Natural killer cell (primary cell): ENCODE measurements at regions not wholly inside any gene's neighbourhood (a gene's known extent, or its start where the extent isn't known, plus 50 kb on each side); places are given as distances from the start of the nearest gene placed in this dataset.

Source experiments
- ATAC-seq, 3 donors: fragments of 150-1000 bp in 2 of 3; fragments of 200-7000 bp in 1 of 3; cut with Tn5 transposase; 1 replicate in 1 of 3; 2 replicates in 2 of 3; pipeline ENCODE4 v1.10.0; 2021; ENCODE audit warnings: mild to moderate bottlenecking in 2 of 3, moderate library complexity in 2 of 3
- DNase-seq, 2 donors: peaks; one replicate each; pipeline versions ENCODE4 v3.0.0 to v3.0.0-alpha.2; 2013 to 2021; ENCODE audit warnings: mixed read lengths in 1 of 2
- H3K27ac ChIP-seq: one replicate; pipeline ENCODE4 v1.5.1; 2013; ENCODE audit warnings: mild to moderate bottlenecking, low read length
- H3K27me3 ChIP-seq: one replicate; pipeline ENCODE4 v1.6.1; 2013; ENCODE audit warnings: low read length; ENCODE audit not compliant: control insufficient read depth, insufficient read depth
- H3K36me3 ChIP-seq: one replicate; pipeline ENCODE4 v1.6.1; 2013; ENCODE audit warnings: low read length; ENCODE audit not compliant: control insufficient read depth, insufficient read depth
- H3K4me1 ChIP-seq: one replicate; pipeline ENCODE4 v1.6.1; 2013; ENCODE audit warnings: low read length; ENCODE audit not compliant: control insufficient read depth, insufficient read depth
- H3K4me3 ChIP-seq: one replicate; pipeline ENCODE4 v1.5.1; 2013; ENCODE audit warnings: low read length
- H3K9me3 ChIP-seq: one replicate; pipeline ENCODE4 v1.6.1; 2013; ENCODE audit warnings: low read length; ENCODE audit not compliant: control insufficient read depth, insufficient read depth
- H3K27ac Mint-ChIP-seq, 2 donors: one replicate each; pipeline ENCODE4 v1.8.0; 2022; ENCODE audit warnings: mild to moderate bottlenecking in 2 of 2, mixed read lengths in 2 of 2, moderate library complexity in 1 of 2
- H3K27me3 Mint-ChIP-seq, 2 donors: one replicate each; pipeline ENCODE4 v1.8.0; 2022; ENCODE audit warnings: low read depth in 2 of 2, mixed read lengths in 2 of 2
- H3K36me3 Mint-ChIP-seq: one replicate; pipeline ENCODE4 v1.8.0; 2022; ENCODE audit warnings: mixed read lengths
- H3K4me1 Mint-ChIP-seq, 2 donors: one replicate each; pipeline ENCODE4 v1.8.0; 2022; ENCODE audit warnings: mixed read lengths in 2 of 2
- H3K4me3 Mint-ChIP-seq: one replicate; pipeline ENCODE4 v1.8.0; 2022; ENCODE audit warnings: mild to moderate bottlenecking, moderate library complexity, mixed read lengths
- H3K9me3 Mint-ChIP-seq, 2 donors: one replicate each; pipeline ENCODE4 v1.8.0; 2022; ENCODE audit warnings: mixed read lengths in 2 of 2
- CTCF ChIP-seq: fragments of 200-600 bp; IDR thresholded peaks from one replicate; pipeline ENCODE4 v1.8.0; 2022; ENCODE audit warnings: antibody characterized with exemption
- WGBS: methylation state at CpG from one replicate; pipeline ENCODE4 v1.1.7; 2013; ENCODE audit warnings: missing lambda C conversion rate; ENCODE audit not compliant: insufficient coverage; 5-methylcytosine and 5-hydroxymethylcytosine counted together
- intact Hi-C: fragments of 100-400 bp; cut with micrococcal nuclease; formaldehyde crosslinking; loops from one replicate; pipeline ENCODE4 v1.14.2; 2022

GRCh38 chr5:2896371-2897275, 145.1 kb upstream of the IRX2 start:
- DNase-seq = no peak
- H3K27ac Mint-ChIP-seq = no peak overlapping the region
- no peak for TF ChIP-seq CTCF

GRCh38 chr5:2895876-2896275, 144.4 kb upstream of the IRX2 start:
- WGBS = 94% methylated on average over 6 of the region's 6 CpGs
- Histone ChIP-seq H3K9me3 (peaks cover 16% of the 10 kb centered on the region), H3K4me3 (no peak overlapping the region), H3K27ac (no peak overlapping the region), H3K36me3 (no peaks in the 10 kb centered on the region), H3K27me3 (no peaks in the 10 kb centered on the region), H3K4me1 (no peaks in the 10 kb centered on the region)
- intact Hi-C loops = no loop called here
- no peaks in the 10 kb centered on the region for H3K36me3 Mint-ChIP-seq
- no peaks in the 10 kb centered on the region for H3K4me1 Mint-ChIP-seq
- DNase-seq (no peak), ATAC-seq (no peak)
- H3K4me3 Mint-ChIP-seq = no peak overlapping the region
- no peak for TF ChIP-seq CTCF
- no peak overlapping the region for H3K27ac Mint-ChIP-seq
- H3K9me3 Mint-ChIP-seq = peaks cover 0 to 6% of the 10 kb centered on the region in 2 donors
- no peaks in the 10 kb centered on the region for H3K27me3 Mint-ChIP-seq

More at GRCh38 chr5:2896371-2897275, 145.1 kb upstream of the IRX2 start:
- Histone ChIP-seq H3K4me3 (no peak overlapping the region), H3K36me3 (no peaks in the 10 kb centered on the region), H3K27me3 (no peaks in the 10 kb centered on the region), H3K9me3 (peaks cover 16% of the 10 kb centered on the region), H3K4me1 (no peaks in the 10 kb centered on the region), H3K27ac (no peak overlapping the region)
- H3K4me1 Mint-ChIP-seq = no peaks in the 10 kb centered on the region
- no peak overlapping the region for H3K4me3 Mint-ChIP-seq
- no peaks in the 10 kb centered on the region for H3K36me3 Mint-ChIP-seq
- 78% methylated on average over 29 of the region's 29 CpGs for WGBS
- no peak for ATAC-seq
- no peaks in the 10 kb centered on the region for H3K27me3 Mint-ChIP-seq
- H3K9me3 Mint-ChIP-seq = peaks cover 1 to 8% of the 10 kb centered on the region in 2 donors
- intact Hi-C loops = no loop called here

GRCh38 chr5:2895196-2895595, 143.7 kb upstream of the IRX2 start:
- Mint-ChIP-seq H3K27ac (no peak overlapping the region), H3K36me3 (no peaks in the 10 kb centered on the region), H3K4me3 (no peak overlapping the region), H3K9me3 (peaks cover 0 to 2% of the 10 kb centered on the region in 2 donors), H3K27me3 (no peaks in the 10 kb centered on the region), H3K4me1 (no peaks in the 10 kb centered on the region)
- H3K4me3 ChIP-seq = no peak overlapping the region
- ATAC-seq (no peak), DNase-seq (no peak)
- no peaks in the 10 kb centered on the region for H3K4me1 ChIP-seq
- H3K27ac ChIP-seq = no peak overlapping the region
- no peaks in the 10 kb centered on the region for H3K27me3 ChIP-seq
- H3K9me3 ChIP-seq = peaks cover 18% of the 10 kb centered on the region
- H3K36me3 ChIP-seq = no peaks in the 10 kb centered on the region
- intact Hi-C loops = no loop called here
- TF ChIP-seq CTCF = no peak
- 79% methylated on average over 9 of the region's 9 CpGs for WGBS
